Ammon's horn (tissue), 1 donor: ENCODE measurements at regions not wholly inside any gene's neighbourhood (a gene's known extent, or its start where the extent isn't known, plus 50 kb on each side); places are given as distances from the start of the nearest gene placed in this dataset.
"Not testable (repeated sequence)": the region's sequence is repeated elsewhere in the genome, so short reads cannot be mapped to it uniquely, and the experiment has no call there.

Source experiments
- DNase-seq: peaks from one replicate; pipeline ENCODE4 v3.0.0-alpha.2; 2016; ENCODE audit warnings: low spot score

- DNase-seq, result no peak
These were observed 110.1 kb upstream of the IRX2 start for GRCh38 chr5:2861605-2862004.

DNA sequence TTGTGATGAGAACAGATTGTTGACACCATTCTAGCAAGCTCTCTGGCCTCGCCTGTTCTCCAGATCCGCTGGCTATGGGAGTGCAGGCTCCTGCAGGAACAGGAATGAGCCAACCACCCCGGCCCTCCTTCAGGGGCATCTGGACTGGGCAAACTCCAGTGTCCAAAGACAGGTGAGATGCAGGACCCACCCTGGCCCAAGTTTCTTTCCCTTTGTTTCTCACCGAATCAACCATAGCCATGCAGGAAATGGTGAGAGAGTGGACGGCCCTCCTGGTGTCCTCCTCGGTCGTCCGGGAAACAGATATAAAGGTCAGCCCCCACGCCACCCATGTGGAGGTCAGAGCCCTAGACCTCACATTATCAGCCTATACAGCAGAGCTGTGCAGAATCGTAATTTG is 108.6 kb upstream of the IRX2 start:
- no peak for DNase-seq

GRCh38 chr5:2857837-2858236 is 106.4 kb upstream of the IRX2 start:
- DNase-seq, result no peak

DNA sequence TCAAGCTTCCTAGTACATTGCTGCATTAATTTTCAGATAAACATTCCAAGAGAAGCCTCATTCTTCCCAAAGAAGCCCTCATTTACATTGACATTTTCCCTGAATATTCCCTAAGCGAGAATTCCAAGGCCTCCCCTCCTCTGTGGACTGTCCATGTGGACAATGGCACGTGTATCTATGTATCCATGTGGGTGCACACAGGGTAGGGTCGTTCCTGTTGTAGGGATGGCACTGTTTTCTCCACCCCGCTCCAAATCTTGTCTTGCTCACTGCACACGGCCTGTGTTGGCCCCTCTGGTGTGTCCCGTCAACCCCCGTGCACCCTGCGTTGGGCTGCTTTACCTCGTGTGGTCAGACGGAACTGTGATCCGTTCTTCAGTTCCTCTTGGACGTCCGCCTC is 104.7 kb upstream of the IRX2 start:
- DNase-seq, result no peak

DNA sequence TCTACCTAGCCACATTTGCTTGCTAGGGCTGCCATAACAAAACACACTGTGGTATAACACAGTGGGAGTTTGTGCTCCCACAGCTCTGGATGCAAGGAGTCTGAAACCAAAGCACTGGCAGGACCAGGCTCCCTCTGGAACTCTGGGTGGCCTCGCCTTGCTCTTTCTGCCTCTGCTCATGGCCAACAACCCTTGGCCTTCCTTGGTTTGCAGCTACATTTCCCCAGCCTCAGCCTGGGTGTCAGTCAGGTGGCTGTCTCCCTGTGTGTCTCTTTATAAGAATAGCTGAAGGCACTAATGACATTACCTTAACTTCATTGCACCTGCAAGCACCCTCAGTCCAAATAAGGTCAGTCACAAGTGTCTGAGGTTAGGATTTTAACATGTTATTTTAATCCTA is 101.0 kb upstream of the IRX2 start:
- DNase-seq, result no peak

DNA sequence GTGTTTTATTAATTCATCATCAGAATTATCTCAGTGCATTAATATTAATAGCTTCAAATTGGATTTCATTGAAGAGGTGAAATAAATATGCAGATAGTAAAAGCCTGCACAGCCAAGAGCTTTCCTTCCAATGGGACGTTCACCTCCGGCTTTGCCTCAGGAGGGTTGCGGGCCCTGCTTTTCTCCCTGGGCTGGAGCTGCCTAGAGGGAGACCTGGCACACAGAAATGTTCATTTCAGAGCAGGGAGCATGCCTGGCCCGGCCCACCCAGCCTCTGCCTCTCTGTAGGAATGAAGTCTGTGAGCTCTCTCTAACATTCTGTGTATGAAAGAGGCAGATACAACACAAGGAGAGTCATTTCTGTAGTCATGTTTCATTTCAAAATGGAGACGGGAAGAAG is 100.4 kb upstream of the IRX2 start:
- DNase-seq, result no peak

GRCh38 chr5:2849429-2849828 is 98.0 kb upstream of the IRX2 start:
- DNase-seq, result no peak

GRCh38 chr5:2848619-2849018 is 97.1 kb upstream of the IRX2 start:
- DNase-seq, result no peak

DNA sequence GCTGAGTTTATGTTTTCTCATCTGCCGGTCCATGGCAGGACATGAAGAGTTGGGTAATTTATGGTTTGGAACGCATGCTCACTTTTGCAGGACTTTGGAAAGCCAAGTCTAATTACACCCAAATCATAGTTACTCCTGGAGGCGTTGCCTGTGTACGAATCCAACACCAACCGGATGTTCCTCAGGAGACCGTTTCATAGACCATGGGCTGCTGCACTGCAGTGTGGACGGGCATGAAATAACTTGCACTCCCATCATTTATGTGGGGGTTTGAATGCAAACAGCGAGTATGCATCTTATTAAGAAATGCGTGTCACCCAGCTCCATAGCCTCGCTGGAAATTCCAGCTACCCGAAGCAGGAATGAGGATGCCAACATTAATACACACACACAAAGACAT is 96.1 kb upstream of the IRX2 start:
- no peak for DNase-seq

GRCh38 chr5:2841208-2841607 is 89.7 kb upstream of the IRX2 start:
- DNase-seq, result no peak

- no peak for DNase-seq
These were observed 89.0 kb upstream of the IRX2 start for GRCh38 chr5:2840372-2840915.

GRCh38 chr5:2836133-2836532 is 84.7 kb upstream of the IRX2 start:
- no peak for DNase-seq

DNA sequence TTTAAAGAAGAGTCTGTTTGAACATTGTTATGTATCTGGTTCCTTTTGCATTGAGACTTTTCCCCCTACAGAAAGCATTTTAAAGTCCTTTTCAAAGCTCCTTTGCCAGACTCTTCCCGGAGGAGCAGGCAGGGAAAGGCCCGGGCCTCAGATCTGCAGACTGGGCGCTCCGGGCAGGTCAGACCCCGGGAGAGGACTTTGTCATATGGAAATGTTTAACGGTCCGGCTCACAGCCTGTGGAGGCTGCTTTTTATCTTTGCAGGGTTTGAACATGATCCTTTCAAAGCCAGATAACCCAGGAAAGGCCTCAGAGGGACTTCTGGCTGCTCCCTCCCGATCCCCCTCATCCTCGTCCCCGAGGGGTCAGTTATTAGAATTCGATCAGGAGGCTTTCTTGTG is 82.1 kb upstream of the IRX2 start:
- DNase-seq, result no peak

DNA sequence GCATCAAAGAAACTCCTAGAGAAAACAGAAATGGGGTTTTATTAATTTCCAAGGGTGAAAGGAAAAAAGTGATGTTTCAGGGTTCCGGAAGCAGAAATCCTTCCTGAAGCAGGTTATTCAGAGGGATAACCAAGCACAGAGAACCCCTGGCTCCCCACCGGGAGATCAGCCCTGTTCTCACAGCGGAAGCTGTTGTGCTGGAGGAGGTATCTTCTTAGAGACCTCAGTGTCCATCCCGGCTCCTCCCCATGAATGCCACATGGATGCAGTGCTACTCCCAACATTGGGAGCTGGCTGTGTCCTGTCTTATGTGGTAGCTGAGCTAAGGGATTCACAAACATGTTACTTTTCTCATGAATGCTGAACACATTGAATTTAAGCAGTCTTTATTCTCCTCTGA is 80.9 kb upstream of the IRX2 start:
- no peak for DNase-seq

- no peak for DNase-seq
These were observed 77.8 kb upstream of the IRX2 start for GRCh38 chr5:2829239-2829638.

DNA sequence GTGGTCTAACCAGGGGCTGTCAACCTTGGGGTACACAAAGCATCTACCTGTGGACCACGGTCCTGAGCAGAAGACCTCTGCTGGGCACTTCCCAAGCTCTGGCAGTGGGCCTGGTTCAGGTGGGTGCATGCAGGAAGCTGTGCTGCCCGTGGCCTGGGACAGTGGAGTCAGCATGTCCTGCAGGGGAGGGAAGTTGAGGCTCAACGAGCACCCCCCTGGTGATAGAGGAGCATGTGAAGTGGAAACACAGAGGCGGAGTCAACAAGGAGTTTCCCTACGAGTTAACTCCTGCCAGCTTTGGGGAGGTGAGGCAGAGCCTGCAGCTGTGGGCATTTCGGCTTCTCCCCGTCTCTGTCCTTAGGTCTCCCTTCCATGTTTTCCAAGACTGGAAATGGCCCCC is 67.5 kb upstream of the IRX2 start:
- DNase-seq, result no peak

DNA sequence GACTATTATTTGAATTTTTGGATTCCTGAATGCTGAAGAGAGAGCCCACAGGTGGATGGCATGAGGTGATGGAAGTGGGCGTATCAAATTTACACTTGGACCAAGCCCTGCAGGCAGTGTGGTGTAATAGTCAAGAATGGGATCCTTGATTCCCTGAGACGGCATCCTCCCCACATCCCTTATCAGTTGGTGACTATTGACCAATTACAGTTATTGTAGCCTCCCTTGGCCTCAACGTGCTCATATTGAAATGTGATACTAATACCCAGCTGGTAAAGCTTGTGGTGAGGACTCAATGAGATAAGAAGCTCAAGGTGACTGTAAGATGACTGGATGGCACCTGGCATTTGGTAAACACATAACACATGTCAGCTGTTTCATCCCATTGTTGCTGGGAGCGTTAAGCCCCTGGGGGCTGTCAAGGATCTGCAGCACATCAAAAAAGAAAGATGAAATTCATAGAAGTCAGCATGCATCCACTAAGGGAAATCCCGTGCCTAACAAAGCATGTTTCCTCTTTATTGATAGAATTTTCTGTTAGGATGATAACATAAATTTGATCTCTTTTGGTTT is 65.6 kb upstream of the IRX2 start:
- no peak for DNase-seq

DNA sequence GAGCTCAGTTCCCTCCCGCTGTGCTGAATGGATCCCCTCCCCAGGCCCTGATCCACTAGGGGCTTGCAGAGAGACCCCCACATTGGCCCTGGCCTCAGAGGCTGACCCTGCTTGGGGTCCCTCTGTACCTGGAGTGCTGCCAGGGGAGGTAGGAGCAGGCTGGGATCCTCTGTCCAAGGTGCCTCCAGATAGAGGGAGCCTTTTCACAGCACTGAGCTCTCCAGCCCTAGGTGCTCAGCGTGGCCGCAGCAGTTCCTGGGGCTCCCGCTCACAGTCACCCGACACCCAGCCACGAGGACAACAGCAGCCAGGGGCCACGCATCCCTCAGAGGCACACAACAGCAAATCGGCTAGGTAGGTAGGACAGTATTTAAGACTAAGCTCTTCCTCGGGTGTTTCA is 62.2 kb upstream of the IRX2 start:
- no peak for DNase-seq

- no peak for DNase-seq
These were observed 59.2 kb upstream of the IRX2 start for GRCh38 chr5:2810644-2811043.

GRCh38 chr5:2807244-2807643 is 55.8 kb upstream of the IRX2 start:
- not testable (repeated sequence) for DNase-seq

GRCh38 chr5:2806176-2806575 is 54.7 kb upstream of the IRX2 start:
- no peak for DNase-seq

GRCh38 chr5:2805080-2805479 is 53.6 kb upstream of the IRX2 start:
- no peak for DNase-seq

DNA sequence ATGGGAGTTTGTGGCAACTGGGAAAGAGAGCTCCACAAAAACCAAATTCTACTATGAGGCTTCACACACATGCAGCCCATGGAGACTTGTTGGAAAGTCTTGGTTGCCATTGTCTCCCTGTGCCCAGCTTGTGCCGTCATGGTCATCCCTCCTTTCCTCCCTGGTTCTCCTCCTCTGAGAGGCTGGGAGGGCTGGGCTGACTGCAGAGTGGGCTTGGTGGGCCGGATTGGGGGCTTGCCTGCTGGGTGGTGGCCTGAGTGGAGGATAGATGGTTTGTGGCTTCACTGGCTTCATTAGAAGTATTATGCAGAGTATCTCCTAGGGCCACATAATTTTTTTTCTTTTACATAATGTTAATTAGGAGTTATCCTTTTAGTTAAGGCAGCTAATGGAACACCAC is 52.3 kb upstream of the IRX2 start:
- no peak for DNase-seq

- DNase-seq, result no peak
These were observed 51.4 kb upstream of the IRX2 start for GRCh38 chr5:2802693-2803365.
